GM12801 (cell line): ENCODE measurements at regions not wholly inside any gene's neighbourhood (a gene's known extent, or its start where the extent isn't known, plus 50 kb on each side); places are given as distances from the start of the nearest gene placed in this dataset.

Source experiments
- TF ChIP-seq, protein P1 (sequence below): IDR thresholded peaks from one replicate; pipeline ENCODE4 v1.5.1; 2011; ENCODE audit warnings: control low read depth; ENCODE audit not compliant: insufficient read length; ENCODE audit errors: extremely low read depth

GRCh38 chr1:199404976-199405375, 622.5 kb upstream of the NR5A2 start:
- TF ChIP-seq, protein P1, sequence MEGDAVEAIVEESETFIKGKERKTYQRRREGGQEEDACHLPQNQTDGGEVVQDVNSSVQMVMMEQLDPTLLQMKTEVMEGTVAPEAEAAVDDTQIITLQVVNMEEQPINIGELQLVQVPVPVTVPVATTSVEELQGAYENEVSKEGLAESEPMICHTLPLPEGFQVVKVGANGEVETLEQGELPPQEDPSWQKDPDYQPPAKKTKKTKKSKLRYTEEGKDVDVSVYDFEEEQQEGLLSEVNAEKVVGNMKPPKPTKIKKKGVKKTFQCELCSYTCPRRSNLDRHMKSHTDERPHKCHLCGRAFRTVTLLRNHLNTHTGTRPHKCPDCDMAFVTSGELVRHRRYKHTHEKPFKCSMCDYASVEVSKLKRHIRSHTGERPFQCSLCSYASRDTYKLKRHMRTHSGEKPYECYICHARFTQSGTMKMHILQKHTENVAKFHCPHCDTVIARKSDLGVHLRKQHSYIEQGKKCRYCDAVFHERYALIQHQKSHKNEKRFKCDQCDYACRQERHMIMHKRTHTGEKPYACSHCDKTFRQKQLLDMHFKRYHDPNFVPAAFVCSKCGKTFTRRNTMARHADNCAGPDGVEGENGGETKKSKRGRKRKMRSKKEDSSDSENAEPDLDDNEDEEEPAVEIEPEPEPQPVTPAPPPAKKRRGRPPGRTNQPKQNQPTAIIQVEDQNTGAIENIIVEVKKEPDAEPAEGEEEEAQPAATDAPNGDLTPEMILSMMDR = no peak

GRCh38 chr1:199405634-199406196, 621.8 kb upstream of the NR5A2 start:
- TF ChIP-seq, protein P1 = no peak

DNA sequence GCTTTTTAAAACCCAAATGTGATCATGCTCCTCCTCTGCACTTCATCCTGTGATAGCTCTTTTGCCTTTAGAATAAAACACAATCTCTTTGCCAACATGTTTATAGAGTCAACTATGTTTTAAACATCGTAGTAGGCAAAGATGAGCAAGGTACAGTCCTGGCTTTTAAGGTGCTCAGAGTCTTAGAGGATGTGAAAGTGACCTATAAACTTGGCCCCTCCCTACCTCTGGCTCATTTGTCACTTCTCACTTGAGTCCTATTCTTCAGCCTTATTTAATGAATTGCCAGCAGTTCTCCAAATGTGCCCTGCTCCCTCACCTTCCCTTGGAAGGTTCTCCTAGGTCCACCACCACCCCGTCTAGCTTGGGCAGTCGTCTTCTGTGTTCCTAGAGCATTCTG, 617.0 kb upstream of the NR5A2 start:
- TF ChIP-seq, protein P1 = no peak

DNA sequence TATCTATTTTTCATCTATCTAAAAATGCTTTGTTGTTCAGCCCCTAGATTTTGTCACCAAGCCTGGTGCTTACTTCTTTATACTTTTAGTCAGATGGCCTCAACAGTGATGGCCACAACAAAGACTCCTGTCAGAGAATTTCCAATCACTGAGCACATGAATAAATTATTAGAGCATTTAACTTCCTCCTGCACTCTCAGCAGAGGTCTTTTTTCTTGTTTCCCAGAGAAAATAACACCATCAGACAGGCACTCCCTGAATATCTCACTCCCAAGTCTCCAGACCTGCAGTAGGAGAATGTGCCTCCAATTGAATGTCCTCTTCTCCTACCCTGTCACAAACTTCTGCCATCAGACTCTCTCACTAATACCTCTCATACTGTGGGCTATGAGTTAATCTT, 616.0 kb upstream of the NR5A2 start:
- TF ChIP-seq, protein P1 = no peak

DNA sequence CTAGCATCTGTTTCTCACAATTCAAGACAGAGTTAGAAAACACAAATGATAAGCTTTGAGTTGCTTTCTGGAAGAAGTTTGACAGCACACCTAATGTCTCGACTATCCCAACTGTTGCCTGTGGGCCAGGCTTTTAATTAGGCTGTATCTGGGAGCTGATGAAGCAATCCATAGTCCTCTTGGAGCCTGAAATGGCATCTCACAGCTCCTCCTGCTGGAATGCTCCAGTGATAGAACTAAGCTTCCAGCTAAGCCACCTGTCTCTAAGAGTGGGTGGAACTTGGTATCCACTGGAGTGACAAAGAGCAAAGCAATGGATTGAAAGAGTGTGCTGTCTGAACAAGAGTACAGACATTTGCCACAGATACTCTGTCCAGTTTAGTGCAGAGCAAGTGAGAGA, 605.3 kb upstream of the NR5A2 start:
- TF ChIP-seq, protein P1 = no peak

DNA sequence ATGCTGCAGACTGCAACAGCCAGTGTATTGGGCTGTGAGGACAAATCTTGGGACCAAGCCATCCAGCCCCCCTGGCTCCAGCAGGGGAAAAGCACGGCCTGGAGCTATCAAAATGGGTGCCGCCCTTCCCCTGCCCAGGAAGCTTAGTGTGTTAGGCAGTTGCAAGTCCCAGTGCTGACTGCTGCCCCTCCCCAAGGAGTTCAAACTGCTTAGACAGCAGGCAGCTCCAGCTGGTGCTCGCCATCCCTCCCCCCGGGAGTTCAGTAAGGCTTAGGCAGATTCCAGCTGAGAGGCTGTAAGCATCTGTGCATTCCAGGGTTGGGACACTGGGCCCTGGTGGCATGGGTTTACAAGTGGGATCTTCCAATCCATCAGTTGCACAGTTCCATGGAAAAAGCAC, 579.6 kb upstream of the NR5A2 start:
- TF ChIP-seq, protein P1 = no peak

GRCh38 chr1:199448646-199449045, 578.9 kb upstream of the NR5A2 start:
- TF ChIP-seq, protein P1 = no peak

DNA sequence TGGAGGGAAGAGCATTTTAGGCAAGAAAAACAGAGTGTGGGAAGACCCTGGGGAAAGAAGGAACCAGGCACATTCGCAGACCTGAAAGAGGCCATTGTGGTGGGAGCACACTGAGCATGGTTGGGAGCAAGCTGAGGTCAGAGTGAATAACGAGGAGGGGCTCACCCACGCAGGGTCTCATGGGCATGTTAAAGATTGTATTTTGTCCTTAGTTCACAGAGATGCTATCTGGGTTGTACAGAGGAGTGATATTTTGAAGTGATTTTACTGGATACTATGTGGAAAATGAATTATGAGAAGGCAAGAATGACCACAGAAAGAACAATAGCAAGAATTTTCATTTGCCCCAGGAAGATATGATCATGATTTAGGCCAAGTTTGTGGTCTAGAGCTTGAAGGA, 578.3 kb upstream of the NR5A2 start:
- TF ChIP-seq, protein P1 = no peak
